ENCODE measurements at regions not wholly inside any gene's neighbourhood (a gene's known extent, or its start where the extent isn't known, plus 50 kb on each side); places are given as distances from the start of the nearest gene placed in this dataset.

DNA sequence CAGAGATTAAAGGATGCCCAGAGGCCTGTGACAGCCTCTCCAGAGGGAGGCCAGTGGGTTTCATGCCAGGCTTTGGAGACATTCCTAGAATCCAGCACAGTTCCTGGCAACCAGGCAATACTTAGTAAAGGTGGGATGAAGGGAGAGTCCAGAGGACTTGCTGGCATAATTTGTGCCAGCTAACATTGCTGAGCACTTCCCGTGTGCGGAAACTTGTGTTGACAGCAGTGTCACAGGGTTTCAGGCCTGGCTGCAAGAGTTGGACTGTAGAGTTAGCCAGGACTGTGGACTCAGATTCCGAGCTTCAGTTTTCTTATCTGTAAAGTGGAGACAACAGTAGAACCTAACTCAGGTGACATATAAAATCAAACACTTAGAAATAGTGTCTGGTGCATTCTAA, 141.7 kb downstream of the SALL1 start:
- TF ChIP-seq, protein P1, sequence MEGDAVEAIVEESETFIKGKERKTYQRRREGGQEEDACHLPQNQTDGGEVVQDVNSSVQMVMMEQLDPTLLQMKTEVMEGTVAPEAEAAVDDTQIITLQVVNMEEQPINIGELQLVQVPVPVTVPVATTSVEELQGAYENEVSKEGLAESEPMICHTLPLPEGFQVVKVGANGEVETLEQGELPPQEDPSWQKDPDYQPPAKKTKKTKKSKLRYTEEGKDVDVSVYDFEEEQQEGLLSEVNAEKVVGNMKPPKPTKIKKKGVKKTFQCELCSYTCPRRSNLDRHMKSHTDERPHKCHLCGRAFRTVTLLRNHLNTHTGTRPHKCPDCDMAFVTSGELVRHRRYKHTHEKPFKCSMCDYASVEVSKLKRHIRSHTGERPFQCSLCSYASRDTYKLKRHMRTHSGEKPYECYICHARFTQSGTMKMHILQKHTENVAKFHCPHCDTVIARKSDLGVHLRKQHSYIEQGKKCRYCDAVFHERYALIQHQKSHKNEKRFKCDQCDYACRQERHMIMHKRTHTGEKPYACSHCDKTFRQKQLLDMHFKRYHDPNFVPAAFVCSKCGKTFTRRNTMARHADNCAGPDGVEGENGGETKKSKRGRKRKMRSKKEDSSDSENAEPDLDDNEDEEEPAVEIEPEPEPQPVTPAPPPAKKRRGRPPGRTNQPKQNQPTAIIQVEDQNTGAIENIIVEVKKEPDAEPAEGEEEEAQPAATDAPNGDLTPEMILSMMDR (IDR thresholded peaks at IDR 0.05; ENCODE audit: low read depth, low read length), result no peak
- TF ChIP-seq EZH2phosphoT487 (IDR thresholded peaks at IDR 0.05; ENCODE audit: low read depth), result no peak
